RWPE1 (cell line): ENCODE measurements at regions not wholly inside any gene's neighbourhood (a gene's known extent, or its start where the extent isn't known, plus 50 kb on each side); places are given as distances from the start of the nearest gene placed in this dataset.

Experiments used
- CTCF ChIA-PET: fragments of 350-600 bp; sonication (Branson Sonifier 250); formaldehyde crosslinking; extraction: SDS; loops from one replicate; lab custom pipeline; 2021; lab: Yijun Ruan, JAX
- POLR2A ChIA-PET: fragments of 400-600 bp; formaldehyde crosslinking; extraction: SDS; loops from one replicate; lab custom pipeline; 2020; ENCODE audit warnings: antibody characterized with exemption; ENCODE audit not compliant: low non-redundant PET; lab: Yijun Ruan, JAX
- DNase-seq: peaks from one replicate; pipeline ENCODE4 v3.0.0; 2012; ENCODE audit warnings: low spot score
- H3K27ac ChIP-seq: fragments of 450-650 bp; 2 replicates; pipeline ENCODE4 v1.5.1; 2017
- TF ChIP-seq, protein P1 (sequence below): fragments of 450-650 bp; conservative IDR thresholded peaks from 2 replicates; pipeline ENCODE4 v1.5.1; 2017; ENCODE audit warnings: low read depth, mild to moderate bottlenecking

DNA sequence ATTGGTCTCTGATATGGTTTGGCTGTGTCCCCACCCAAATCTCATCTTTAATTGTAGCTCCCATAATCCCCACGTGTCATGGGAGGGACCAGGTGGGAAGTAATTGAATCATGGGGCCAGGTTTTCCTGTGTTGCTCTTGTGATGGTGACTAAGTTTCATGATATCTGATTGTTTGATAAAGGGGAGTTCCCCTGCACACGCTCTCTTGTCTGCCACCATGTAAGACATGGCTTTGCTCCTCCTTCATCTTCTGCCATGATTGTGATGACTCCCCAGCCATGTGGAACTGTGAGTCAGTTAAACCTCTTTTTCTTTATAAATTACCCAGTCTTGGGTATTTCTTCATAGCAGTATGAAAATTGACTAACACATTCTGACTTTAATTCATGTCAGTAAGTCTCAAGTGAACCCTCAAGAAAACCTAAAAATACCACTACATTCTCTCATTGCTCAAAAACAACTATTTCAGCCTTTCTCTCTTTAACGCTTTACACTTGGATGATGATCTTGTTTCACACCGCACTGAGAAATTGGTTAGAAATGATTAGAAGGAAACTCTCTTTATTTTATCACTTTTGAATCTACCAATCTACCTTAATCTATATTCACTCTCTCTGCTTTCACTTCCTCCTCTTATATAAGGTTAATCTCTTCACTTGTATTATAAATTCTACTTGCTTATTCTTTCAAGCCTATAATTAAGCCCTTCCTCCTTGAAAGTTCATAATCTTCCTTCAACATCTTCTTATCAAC lies 110.1 kb downstream of the GALR1 start:
- H3K27ac ChIP-seq, result no peak overlapping the region
- DNase-seq, result no peak
- TF ChIP-seq, protein P1, sequence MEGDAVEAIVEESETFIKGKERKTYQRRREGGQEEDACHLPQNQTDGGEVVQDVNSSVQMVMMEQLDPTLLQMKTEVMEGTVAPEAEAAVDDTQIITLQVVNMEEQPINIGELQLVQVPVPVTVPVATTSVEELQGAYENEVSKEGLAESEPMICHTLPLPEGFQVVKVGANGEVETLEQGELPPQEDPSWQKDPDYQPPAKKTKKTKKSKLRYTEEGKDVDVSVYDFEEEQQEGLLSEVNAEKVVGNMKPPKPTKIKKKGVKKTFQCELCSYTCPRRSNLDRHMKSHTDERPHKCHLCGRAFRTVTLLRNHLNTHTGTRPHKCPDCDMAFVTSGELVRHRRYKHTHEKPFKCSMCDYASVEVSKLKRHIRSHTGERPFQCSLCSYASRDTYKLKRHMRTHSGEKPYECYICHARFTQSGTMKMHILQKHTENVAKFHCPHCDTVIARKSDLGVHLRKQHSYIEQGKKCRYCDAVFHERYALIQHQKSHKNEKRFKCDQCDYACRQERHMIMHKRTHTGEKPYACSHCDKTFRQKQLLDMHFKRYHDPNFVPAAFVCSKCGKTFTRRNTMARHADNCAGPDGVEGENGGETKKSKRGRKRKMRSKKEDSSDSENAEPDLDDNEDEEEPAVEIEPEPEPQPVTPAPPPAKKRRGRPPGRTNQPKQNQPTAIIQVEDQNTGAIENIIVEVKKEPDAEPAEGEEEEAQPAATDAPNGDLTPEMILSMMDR, result no peak
- POLR2A ChIA-PET, result no interaction called here
- CTCF ChIA-PET, result no interaction called here

DNA sequence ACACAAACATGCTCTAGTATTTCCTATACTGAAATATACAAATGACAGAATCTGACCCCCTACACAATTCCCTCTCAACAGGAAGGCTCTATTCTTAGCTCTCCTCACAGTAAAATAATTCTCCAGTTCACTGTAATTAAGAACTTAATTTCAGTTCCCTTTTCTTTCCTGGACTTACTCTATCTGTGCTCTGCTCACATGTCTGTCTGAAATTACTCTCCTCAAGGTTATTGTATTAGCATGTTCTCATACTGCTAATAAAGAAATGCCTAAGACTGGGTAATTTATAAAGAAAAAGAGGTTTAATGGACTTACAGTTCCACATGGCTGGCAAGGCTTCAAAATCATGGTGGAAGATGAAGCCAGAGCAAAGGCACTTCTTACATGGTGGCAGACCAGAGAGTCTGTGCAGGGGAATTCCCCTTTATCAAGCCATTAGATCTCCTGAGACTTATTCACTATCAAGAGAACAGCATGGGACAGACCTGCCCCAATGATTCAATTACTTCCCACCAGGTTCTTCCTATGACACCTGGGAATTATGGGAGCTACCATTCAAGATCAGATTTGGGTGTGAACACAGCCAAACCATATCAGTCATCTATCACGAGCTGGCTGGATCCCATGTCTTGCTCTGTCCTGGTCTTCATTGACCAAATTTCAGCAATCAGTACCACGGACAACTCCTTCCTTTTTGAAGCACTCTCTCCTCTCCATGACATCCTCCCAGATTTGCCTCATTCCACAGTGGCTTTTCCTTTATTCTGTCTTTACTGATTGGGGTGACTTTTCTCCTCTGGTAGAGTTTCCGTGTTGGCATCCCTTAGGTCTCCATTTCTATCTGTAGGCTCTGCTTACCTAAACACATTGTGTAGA lies 110.9 kb downstream of the GALR1 start:
- no peak for DNase-seq
- ChIA-PET CTCF (no interaction called here), POLR2A (no interaction called here)
- H3K27ac ChIP-seq, result no peak overlapping the region
- TF ChIP-seq, protein P1, result no peak

DNA sequence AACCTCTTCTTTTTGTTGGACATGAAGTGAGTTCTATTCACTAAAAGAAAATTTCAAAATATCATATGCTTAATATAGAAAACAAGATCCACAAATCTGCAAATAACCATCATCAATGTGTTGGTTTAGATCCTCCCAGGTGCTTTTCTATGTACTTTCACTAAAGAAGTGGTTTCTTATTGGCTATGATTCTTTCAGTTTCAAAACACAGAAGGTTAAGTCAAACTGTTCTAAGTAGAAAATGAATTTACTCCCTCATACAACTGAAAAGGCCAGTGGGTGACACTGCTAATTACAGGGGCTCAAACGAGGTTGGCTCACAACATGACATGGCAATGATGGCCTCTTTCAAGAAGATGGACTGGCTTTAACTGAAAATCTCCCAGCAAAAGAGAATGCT lies 111.7 kb downstream of the GALR1 start:
- no peak for DNase-seq
- ChIA-PET CTCF (no interaction called here), POLR2A (no interaction called here)
- no peak overlapping the region for H3K27ac ChIP-seq
- TF ChIP-seq, protein P1, result no peak

DNA sequence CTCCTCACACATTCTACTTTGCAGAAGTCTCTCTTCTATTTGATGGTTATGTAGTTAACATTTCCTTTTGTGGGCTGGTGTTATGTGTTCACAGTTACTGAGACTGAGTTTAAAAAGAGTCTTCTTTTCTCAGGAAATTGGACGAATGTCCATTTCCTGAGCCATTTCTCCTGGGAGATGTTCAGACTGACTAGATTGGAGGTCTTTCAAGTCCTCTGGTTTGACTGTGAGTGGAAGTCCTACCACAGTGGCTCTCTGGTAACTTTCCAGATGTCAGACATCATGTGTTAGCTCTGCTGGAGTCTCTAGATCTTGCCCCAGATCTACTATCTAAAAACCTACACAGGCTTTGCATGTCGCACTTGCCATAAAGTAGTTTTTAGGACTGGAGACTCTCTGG lies 116.0 kb downstream of the GALR1 start:
- ChIA-PET CTCF (no interaction called here), POLR2A (no interaction called here)
- no peak for DNase-seq
- TF ChIP-seq, protein P1, result no peak
- H3K27ac ChIP-seq, result no peak overlapping the region

DNA sequence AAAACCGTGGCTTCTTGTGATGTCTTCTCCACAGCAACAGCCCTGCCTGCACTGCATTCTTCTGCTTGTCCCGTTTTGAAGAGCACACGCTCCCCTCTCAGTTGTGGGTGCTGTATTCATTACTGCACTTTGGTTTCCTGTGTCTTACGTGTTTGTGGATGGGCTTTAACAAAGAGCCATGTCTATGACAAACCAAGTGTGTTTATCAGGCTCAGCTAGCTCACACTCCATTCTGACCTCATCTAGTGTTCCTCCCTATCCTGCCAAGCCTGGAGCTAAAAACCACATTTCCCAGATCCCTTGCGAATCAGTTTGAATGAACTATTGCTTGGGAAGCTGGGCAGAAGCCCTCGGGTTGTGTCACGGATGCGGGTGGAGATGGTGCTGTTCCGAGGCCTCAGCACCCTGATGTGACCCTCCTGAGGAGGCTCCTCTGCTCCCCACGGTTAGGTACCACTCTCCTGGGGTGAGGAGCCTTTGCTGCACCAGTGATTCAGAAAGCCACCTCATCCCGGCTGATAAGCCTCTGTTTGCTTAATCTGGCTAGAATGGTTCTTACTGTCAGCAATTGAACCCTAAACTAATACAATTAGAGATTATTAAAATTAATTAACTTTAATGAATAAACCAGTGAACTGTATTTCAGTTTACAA lies 116.5 kb downstream of the GALR1 start:
- TF ChIP-seq, protein P1, result no peak
- H3K27ac ChIP-seq, result no peak overlapping the region
- CTCF ChIA-PET, result no interaction called here
- no peak for DNase-seq
- POLR2A ChIA-PET, result no interaction called here
